ENCODE measurements at regions not wholly inside any gene's neighbourhood (a gene's known extent, or its start where the extent isn't known, plus 50 kb on each side); places are given as distances from the start of the nearest gene placed in this dataset.

DNA sequence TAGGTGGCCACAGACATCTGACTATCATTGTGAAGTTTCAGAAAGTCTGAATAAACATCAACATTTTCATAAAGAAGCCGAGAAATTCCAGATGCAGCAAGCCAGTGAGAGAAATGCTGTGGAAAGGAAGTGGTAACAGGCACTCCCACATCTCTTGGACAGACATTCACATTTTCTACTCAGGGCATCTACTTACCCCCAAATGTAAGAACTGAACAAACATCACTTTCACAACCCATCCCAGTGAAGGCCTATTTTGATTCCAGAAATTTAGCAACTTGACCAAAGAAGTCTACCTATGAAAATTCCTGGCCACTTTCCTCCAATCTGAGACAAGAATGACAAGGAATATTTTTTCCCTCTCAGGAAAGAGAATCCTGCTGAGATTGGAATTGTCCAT is 224.8 kb upstream of the DCBLD2 start:
- Histone ChIP-seq H3K14ac (ENCODE audit: low read length) (no peak overlapping the region), H3K18ac (ENCODE audit: low read length) (no peak overlapping the region), H3K23ac (ENCODE audit: low read depth, low read length, poor library complexity) (no peak overlapping the region), H2AFZ (ENCODE audit: low read length) (no peak overlapping the region), H3K79me1 (ENCODE audit: low read depth, low read length) (no peaks in the 10 kb centered on the region), H2BK15ac (ENCODE audit: low read length) (no peak overlapping the region), H2AK5ac (ENCODE audit: low read depth, low read length) (no peak overlapping the region), H2BK12ac (ENCODE audit: low read length) (no peak overlapping the region), H3K4me1 (ENCODE audit: control insufficient read depth in 2 of 2, insufficient read depth in 1 of 2, low read depth in 1 of 2, low read length in 2 of 2) (no peaks in the 10 kb centered on the region), H3K27me3 (ENCODE audit: control insufficient read depth in 3 of 3, insufficient read depth in 3 of 3, low read depth in 1 of 3, low read length in 3 of 3) (no peaks in the 10 kb centered on the region), H2BK120ac (ENCODE audit: low read depth, low read length) (no peak overlapping the region), H3K4me2 (ENCODE audit: insufficient read depth, low read length, poor library complexity, severe bottlenecking) (no peak overlapping the region), H3K4me3 (ENCODE audit: low read length in 2 of 2) (no peak overlapping the region), H2BK5ac (ENCODE audit: low read length) (no peak overlapping the region), H4K8ac (ENCODE audit: low read depth, low read length) (no peak overlapping the region), H3K36me3 (replicated peaks in 1 of 2; ENCODE audit: control insufficient read depth in 2 of 2, insufficient read depth in 2 of 2, low read length in 2 of 2) (no peaks in the 10 kb centered on the region), H3K9ac (ENCODE audit: low read depth, low read length, poor library complexity) (no peak overlapping the region), H3K4ac (ENCODE audit: low read length) (no peak overlapping the region), H4K91ac (ENCODE audit: low read depth, low read length, poor library complexity) (no peak overlapping the region), H3K9me3 (replicated peaks in 1 of 2; ENCODE audit: control insufficient read depth in 2 of 2, insufficient read depth in 1 of 2, low read depth in 1 of 2, low read length in 2 of 2) (no peaks in the 10 kb centered on the region), H3K27ac (replicated peaks; ENCODE audit: low read length) (no peak overlapping the region)
- WGBS, 2 donors (ENCODE audit: extremely low coverage in 2 of 2, insufficient read length in 2 of 2, insufficient replicate concordance in 1 of 2): no CpG with 5 or more reads among the region's 1 CpG
- DNase-seq (ENCODE audit: low spot score): no peak

DNA sequence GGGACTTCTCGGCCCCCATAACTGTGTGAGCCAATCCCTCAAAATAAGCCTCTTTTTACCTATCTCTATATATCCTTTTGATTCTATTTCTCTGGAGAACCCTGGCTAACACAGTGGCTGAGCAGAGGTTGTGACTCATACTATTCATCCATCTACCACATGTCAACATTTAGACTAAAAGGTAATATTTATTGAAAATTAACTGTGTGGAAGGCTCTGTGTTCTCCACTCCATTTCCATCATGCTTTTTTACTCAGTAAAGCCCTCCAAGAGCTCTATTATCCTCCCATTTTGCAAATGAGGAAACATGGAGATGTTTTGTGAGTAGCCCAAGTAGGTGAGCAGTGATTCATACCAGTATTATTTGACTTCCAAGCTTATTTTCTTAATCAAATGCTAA is 217.9 kb upstream of the DCBLD2 start:
- H3K4me3 ChIP-seq (ENCODE audit: low read length in 2 of 2): no peak overlapping the region
- H2BK12ac ChIP-seq (ENCODE audit: low read length): no peak overlapping the region
- no peaks in the 10 kb centered on the region for H3K9me3 ChIP-seq (replicated peaks in 1 of 2; ENCODE audit: control insufficient read depth in 2 of 2, insufficient read depth in 1 of 2, low read depth in 1 of 2, low read length in 2 of 2)
- H3K4me1 ChIP-seq (ENCODE audit: control insufficient read depth in 2 of 2, insufficient read depth in 1 of 2, low read depth in 1 of 2, low read length in 2 of 2): no peaks in the 10 kb centered on the region
- H3K18ac ChIP-seq (ENCODE audit: low read length): no peak overlapping the region
- no peak overlapping the region for H2BK120ac ChIP-seq (ENCODE audit: low read depth, low read length)
- no peaks in the 10 kb centered on the region for H3K79me1 ChIP-seq (ENCODE audit: low read depth, low read length)
- H4K91ac ChIP-seq (ENCODE audit: low read depth, low read length, poor library complexity): no peak overlapping the region
- no peak overlapping the region for H4K8ac ChIP-seq (ENCODE audit: low read depth, low read length)
- H3K27me3 ChIP-seq (ENCODE audit: control insufficient read depth in 3 of 3, insufficient read depth in 3 of 3, low read depth in 1 of 3, low read length in 3 of 3): no peaks in the 10 kb centered on the region
- H2AFZ ChIP-seq (ENCODE audit: low read length): no peak overlapping the region
- H3K27ac ChIP-seq (replicated peaks; ENCODE audit: low read length): no peak overlapping the region
- H3K9ac ChIP-seq (ENCODE audit: low read depth, low read length, poor library complexity): no peak overlapping the region
- H2BK5ac ChIP-seq (ENCODE audit: low read length): no peak overlapping the region
- no peak overlapping the region for H3K4ac ChIP-seq (ENCODE audit: low read length)
- no CpG with 5 or more reads among the region's 1 CpG for WGBS, 2 donors (ENCODE audit: extremely low coverage in 2 of 2, insufficient read length in 2 of 2, insufficient replicate concordance in 1 of 2)
- no peak overlapping the region for H3K23ac ChIP-seq (ENCODE audit: low read depth, low read length, poor library complexity)
- no peak overlapping the region for H3K14ac ChIP-seq (ENCODE audit: low read length)
- H3K36me3 ChIP-seq (replicated peaks in 1 of 2; ENCODE audit: control insufficient read depth in 2 of 2, insufficient read depth in 2 of 2, low read length in 2 of 2): no peaks in the 10 kb centered on the region
- H2AK5ac ChIP-seq (ENCODE audit: low read depth, low read length): no peak overlapping the region
- DNase-seq (ENCODE audit: low spot score): no peak
- no peak overlapping the region for H2BK15ac ChIP-seq (ENCODE audit: low read length)
- H3K4me2 ChIP-seq (ENCODE audit: insufficient read depth, low read length, poor library complexity, severe bottlenecking): no peak overlapping the region

DNA sequence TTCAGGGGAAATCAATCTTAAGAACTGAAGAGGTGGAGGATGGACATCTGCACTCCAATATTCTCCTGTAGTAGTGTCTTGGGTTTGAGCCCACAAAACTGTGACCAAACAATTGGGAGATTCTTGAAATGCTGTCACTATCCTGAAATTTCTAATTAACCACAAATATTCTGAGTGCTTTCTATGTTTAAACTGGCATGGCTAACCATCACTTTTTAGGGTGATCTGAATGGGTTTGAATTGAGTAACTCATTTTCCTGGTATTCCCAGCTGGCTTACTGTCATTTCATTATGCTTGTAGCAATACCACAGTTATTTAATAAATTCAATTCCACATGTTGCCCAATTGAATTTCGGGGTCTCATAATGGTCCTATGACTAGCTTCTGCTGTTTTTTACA is 216.9 kb upstream of the DCBLD2 start:
- Histone ChIP-seq H3K9me3 (replicated peaks in 1 of 2; ENCODE audit: control insufficient read depth in 2 of 2, insufficient read depth in 1 of 2, low read depth in 1 of 2, low read length in 2 of 2) (no peaks in the 10 kb centered on the region), H3K9ac (ENCODE audit: low read depth, low read length, poor library complexity) (no peak overlapping the region), H3K36me3 (replicated peaks in 1 of 2; ENCODE audit: control insufficient read depth in 2 of 2, insufficient read depth in 2 of 2, low read length in 2 of 2) (no peaks in the 10 kb centered on the region), H3K4me1 (ENCODE audit: control insufficient read depth in 2 of 2, insufficient read depth in 1 of 2, low read depth in 1 of 2, low read length in 2 of 2) (no peaks in the 10 kb centered on the region), H2AK5ac (ENCODE audit: low read depth, low read length) (no peak overlapping the region), H2AFZ (ENCODE audit: low read length) (no peak overlapping the region), H3K4me2 (ENCODE audit: insufficient read depth, low read length, poor library complexity, severe bottlenecking) (no peak overlapping the region), H4K91ac (ENCODE audit: low read depth, low read length, poor library complexity) (no peak overlapping the region), H3K14ac (ENCODE audit: low read length) (no peak overlapping the region), H2BK5ac (ENCODE audit: low read length) (no peak overlapping the region), H4K8ac (ENCODE audit: low read depth, low read length) (no peak overlapping the region), H3K4ac (ENCODE audit: low read length) (no peak overlapping the region), H3K23ac (ENCODE audit: low read depth, low read length, poor library complexity) (no peak overlapping the region), H2BK15ac (ENCODE audit: low read length) (no peak overlapping the region), H3K27ac (replicated peaks; ENCODE audit: low read length) (no peak overlapping the region), H3K18ac (ENCODE audit: low read length) (no peak overlapping the region), H2BK12ac (ENCODE audit: low read length) (no peak overlapping the region), H2BK120ac (ENCODE audit: low read depth, low read length) (no peak overlapping the region), H3K4me3 (ENCODE audit: low read length in 2 of 2) (no peak overlapping the region), H3K27me3 (ENCODE audit: control insufficient read depth in 3 of 3, insufficient read depth in 3 of 3, low read depth in 1 of 3, low read length in 3 of 3) (no peaks in the 10 kb centered on the region), H3K79me1 (ENCODE audit: low read depth, low read length) (no peaks in the 10 kb centered on the region)
- WGBS, 2 donors (ENCODE audit: extremely low coverage in 2 of 2, insufficient read length in 2 of 2, insufficient replicate concordance in 1 of 2): no CpG with 5 or more reads among the region's 1 CpG
- no peak for DNase-seq (ENCODE audit: low spot score)

DNA sequence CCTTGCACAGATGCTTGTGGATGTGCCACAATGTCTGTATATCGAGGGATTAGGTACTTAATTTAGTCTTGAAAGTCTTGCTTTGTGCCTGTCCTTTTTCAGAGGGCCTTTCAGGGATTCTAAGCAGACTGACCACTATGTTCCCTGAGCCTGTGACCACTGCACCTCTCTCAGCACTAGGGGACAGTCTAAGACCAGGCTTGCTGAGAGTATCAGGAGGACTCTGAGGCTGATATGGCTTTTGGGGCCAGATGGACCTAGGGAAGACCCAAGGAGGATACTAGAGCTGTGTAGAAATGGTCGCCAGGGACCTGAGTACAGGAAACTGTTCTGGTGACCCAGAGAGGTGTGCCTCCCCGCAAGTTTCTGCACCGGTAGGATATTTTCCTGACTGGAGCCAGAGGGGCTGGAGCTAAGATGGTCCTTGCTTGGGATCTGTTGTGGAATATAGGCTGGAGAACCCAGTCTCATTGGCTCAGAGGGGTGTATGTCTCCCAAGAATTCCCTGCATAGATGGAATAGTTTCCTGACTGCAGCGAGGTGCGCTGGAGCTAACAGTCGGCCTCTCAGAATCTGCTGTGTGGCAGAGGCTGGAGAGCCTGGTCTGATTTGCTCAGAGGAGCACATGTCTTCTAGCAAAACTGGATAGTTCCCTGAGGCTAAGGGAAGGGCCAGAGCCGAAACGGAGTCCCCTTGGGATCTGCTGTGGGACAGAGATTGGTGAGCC is 213.2 kb upstream of the DCBLD2 start:
- Histone ChIP-seq H3K4me1 (ENCODE audit: control insufficient read depth in 2 of 2, insufficient read depth in 1 of 2, low read depth in 1 of 2, low read length in 2 of 2) (no peaks in the 10 kb centered on the region), H3K79me1 (ENCODE audit: low read depth, low read length) (no peaks in the 10 kb centered on the region), H3K36me3 (replicated peaks in 1 of 2; ENCODE audit: control insufficient read depth in 2 of 2, insufficient read depth in 2 of 2, low read length in 2 of 2) (no peaks in the 10 kb centered on the region), H4K8ac (ENCODE audit: low read depth, low read length) (no peak overlapping the region), H3K4me2 (ENCODE audit: insufficient read depth, low read length, poor library complexity, severe bottlenecking) (no peak overlapping the region), H3K4me3 (ENCODE audit: low read length in 2 of 2) (no peak overlapping the region), H3K14ac (ENCODE audit: low read length) (no peak overlapping the region), H2BK15ac (ENCODE audit: low read length) (no peak overlapping the region), H3K23ac (ENCODE audit: low read depth, low read length, poor library complexity) (no peak overlapping the region), H3K18ac (ENCODE audit: low read length) (no peak overlapping the region), H2AFZ (ENCODE audit: low read length) (no peak overlapping the region), H2BK12ac (ENCODE audit: low read length) (no peak overlapping the region), H3K4ac (ENCODE audit: low read length) (no peak overlapping the region), H3K9me3 (replicated peaks in 1 of 2; ENCODE audit: control insufficient read depth in 2 of 2, insufficient read depth in 1 of 2, low read depth in 1 of 2, low read length in 2 of 2) (peaks cover 0 to 2% of the 10 kb centered on the region in 2 donors), H4K91ac (ENCODE audit: low read depth, low read length, poor library complexity) (no peak overlapping the region), H2AK5ac (ENCODE audit: low read depth, low read length) (no peak overlapping the region), H3K27me3 (ENCODE audit: control insufficient read depth in 3 of 3, insufficient read depth in 3 of 3, low read depth in 1 of 3, low read length in 3 of 3) (no peaks in the 10 kb centered on the region), H2BK120ac (ENCODE audit: low read depth, low read length) (no peak overlapping the region), H2BK5ac (ENCODE audit: low read length) (no peak overlapping the region), H3K9ac (ENCODE audit: low read depth, low read length, poor library complexity) (no peak overlapping the region), H3K27ac (replicated peaks; ENCODE audit: low read length) (no peak overlapping the region)
- DNase-seq (ENCODE audit: low spot score): peak; percentile 21
- WGBS, 2 donors (ENCODE audit: extremely low coverage in 2 of 2, insufficient read length in 2 of 2, insufficient replicate concordance in 1 of 2): no CpG with 5 or more reads among the region's 9 CpGs
